ENCODE measurements at regions not wholly inside any gene's neighbourhood (a gene's known extent, or its start where the extent isn't known, plus 50 kb on each side); places are given as distances from the start of the nearest gene placed in this dataset.

DNA sequence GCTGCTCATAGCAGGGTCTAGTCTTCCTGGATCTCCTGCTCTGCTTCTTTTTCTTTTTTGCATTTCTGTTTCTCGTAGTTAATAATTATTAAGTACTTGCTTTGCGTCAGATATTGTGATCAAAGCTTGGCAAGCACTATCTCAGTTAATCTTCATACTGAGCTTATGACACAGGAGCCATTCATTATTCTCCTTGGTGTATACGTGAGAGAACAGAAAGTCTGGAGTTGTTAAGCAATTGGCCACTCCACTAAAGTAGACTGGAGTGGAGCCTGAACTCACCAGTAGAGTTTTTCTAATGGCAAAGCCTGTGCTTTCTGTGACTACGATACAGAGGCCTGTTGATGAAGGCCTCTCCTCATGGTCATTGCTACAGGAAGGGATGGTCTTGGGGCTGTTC is 285.9 kb downstream of the RFC3 start:
- DNase-seq (ENCODE audit: low read depth in 2 of 3, low spot score in 1 of 3): no peak

DNA sequence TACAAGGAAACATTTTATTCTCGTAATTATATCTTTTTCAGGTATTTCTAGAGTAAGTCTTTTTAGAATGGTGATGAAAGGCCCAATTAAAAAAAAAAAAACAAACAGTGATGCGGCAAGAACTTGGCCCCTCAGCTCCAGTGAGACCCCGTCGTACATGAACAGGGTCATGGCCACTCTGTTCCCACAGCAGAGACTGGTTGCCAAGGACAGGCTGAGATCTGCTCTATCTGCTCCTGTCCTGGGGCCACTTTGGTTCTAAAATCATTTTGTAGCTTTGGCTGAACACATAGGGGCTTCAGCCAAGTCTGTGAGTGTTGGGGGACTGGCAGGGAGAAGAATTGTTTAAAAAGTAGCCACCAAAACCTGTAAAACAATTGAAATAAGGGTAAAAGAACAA is 286.9 kb downstream of the RFC3 start:
- DNase-seq (ENCODE audit: low read depth in 2 of 3, low spot score in 1 of 3): no peak

- no peak for DNase-seq (ENCODE audit: low read depth in 2 of 3, low spot score in 1 of 3)
Observed at GRCh38 chr13:34107806-34108205, 289.9 kb downstream of the RFC3 start.

- no peak for DNase-seq (ENCODE audit: low read depth in 2 of 3, low spot score in 1 of 3)
Observed at GRCh38 chr13:34108410-34108809, 290.5 kb downstream of the RFC3 start.

GRCh38 chr13:34114581-34114980 is 296.6 kb downstream of the RFC3 start:
- no peak for DNase-seq (ENCODE audit: low read depth in 2 of 3, low spot score in 1 of 3)

DNA sequence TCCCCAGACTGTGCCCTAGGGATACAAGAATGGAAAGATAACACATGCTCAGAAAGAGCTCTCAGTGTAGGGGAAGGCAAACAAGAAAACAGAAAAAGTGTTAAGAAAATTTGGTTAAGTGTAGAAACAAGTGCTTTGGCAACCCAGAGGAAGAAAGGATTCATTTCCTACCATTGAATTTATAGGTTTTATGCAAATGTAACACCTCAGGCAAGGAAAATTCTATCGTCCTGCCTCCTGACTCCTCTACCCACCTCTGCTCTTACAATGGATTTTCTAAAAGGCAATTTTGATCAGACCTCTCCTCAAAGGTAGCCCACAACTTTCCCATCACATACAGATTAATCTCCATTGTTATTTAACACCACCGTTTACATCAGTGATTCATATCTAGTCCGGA is 298.7 kb downstream of the RFC3 start:
- no peak for DNase-seq (ENCODE audit: low read depth in 2 of 3, low spot score in 1 of 3)

DNA sequence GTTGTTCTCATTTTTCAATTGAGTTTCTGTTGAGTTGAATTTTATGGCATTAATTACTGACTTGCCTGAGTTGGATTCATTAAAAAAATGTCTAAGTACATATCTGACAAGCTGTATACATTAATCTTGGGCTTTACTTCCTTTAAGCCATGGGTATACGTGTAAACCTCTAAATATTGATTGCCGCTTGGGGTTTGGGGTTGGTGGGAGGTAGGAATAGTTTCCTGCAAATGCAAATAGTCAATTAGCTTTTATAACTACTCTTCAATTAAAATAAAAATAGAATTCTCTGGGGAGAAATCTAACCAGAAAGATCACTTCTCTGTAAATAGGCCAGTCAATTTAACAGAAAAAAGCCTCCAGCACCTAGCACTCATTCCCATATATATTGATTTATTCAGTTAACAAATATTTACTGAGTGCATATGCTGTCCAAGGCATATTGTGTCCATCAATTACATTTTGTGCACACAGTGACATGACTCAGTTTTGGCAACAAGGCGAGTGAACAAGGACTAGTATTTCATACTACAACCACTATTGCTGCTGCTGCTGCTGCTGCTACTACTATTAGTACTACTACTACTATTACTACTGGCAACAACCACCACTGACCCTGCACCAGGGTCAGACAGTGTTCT is 306.8 kb downstream of the RFC3 start:
- no peak for DNase-seq (ENCODE audit: low read depth in 2 of 3, low spot score in 1 of 3)

- no peak for DNase-seq (ENCODE audit: low read depth in 2 of 3, low spot score in 1 of 3)
Observed at GRCh38 chr13:34127523-34127922, 309.6 kb downstream of the RFC3 start.

GRCh38 chr13:34128661-34129060 is 310.7 kb downstream of the RFC3 start:
- no peak for DNase-seq (ENCODE audit: low read depth in 2 of 3, low spot score in 1 of 3)

GRCh38 chr13:34129436-34129835 is 311.5 kb downstream of the RFC3 start:
- DNase-seq (ENCODE audit: low read depth in 2 of 3, low spot score in 1 of 3): no peak

- no peak for DNase-seq (ENCODE audit: low read depth in 2 of 3, low spot score in 1 of 3)
Observed at GRCh38 chr13:34137200-34137599, 319.3 kb downstream of the RFC3 start.

- DNase-seq (ENCODE audit: low read depth in 2 of 3, low spot score in 1 of 3): no peak
Observed at GRCh38 chr13:34139660-34140227, 321.8 kb downstream of the RFC3 start.

DNA sequence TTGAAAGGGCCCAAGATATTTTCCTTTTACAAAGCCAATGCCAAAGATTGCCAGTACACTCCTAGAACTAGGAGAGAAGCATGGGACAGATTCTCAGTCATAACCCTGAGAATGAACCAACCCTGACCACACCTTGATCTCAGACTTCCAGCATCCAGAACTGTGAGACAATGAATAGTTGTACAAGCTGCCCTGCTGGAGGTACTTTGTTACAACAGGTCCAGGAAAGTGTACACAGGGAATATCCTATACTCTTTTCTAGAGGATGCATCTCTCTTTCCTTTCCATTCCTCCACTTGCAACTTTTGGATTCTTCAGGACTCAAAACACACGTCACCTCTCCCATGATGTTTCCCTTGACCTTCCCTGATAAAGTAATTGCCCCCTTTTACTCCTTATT is 325.7 kb downstream of the RFC3 start:
- DNase-seq (ENCODE audit: low read depth in 2 of 3, low spot score in 1 of 3): no peak

DNA sequence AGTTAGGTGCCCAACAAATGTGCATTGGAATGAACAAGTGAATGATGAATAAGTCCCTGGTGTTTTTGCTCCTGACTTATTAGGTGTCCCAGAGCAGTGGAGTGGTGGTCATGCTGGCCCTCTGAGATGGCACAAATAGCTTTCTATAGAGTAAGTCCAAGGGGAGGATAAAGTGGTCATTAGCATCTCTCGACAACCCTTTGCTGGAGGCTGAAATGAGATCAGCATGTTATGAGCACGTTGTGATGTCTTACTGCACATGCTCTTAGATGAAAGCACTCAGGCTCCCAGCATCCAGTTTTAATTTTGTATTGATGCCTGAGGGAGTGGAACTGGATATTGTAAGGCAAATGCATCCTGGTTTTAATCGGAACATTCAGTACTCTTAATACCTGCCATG is 326.2 kb downstream of the RFC3 start:
- no peak for DNase-seq (ENCODE audit: low read depth in 2 of 3, low spot score in 1 of 3)

DNA sequence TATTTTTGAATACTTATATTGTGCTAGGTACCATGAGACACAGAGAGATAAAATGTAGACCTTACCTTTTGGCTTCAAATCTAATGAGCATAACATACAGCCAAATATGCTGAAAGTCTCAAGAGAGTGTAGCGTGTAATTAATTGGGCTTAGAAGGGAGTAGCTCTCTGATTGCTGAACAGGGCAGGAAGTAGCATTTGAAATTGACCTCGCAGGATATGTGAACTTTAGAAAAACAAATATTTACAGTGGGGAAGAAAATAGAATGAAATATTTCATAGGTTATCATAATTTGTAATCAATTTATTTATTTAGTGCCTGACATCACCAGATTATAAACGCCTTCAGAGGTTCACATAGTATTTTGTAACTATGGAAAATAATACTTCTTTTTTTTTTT is 327.1 kb downstream of the RFC3 start:
- no peak for DNase-seq (ENCODE audit: low read depth in 2 of 3, low spot score in 1 of 3)

DNA sequence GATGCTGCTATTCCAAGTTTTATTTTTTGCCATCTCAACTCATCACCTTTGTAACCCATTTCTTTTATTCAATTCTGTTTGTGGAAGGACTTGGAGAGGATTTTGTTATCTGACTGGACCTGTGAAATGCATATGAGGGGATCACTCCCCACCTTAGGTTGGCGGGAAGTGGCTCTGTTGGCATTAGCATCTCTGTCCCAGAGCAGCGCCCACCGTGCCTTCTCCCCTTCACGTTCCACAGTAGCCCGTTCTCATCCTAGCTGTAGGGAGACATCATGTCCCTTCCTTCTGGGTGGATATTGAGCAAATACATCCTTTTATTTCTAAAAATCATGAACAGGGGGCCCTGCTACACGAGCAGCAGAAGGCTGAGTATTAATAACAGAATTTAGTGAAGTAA is 330.4 kb downstream of the RFC3 start:
- DNase-seq (ENCODE audit: low read depth in 2 of 3, low spot score in 1 of 3): no peak

DNA sequence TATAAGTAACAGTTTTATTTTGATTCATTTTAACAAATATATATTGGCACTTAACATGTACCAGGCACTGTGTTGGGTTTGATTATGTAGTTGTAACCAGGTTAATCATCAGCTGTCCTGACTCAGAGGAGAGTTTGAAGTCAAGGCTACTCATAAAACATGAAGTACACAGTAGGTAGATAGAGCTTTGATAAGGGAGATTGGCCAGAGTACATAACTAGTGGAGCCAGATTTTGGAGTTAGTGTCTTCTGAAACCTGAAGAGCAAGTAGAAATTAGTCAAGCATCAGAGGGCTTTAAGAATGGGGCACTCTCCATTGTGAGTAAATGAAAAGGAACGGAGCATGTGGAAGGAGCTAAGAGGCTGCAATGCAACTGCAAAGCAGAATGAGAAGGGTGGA is 333.9 kb downstream of the RFC3 start:
- no peak for DNase-seq (ENCODE audit: low read depth in 2 of 3, low spot score in 1 of 3)

- DNase-seq (ENCODE audit: low read depth in 2 of 3, low spot score in 1 of 3): no peak
Observed at GRCh38 chr13:34152409-34152808, 334.5 kb downstream of the RFC3 start.

DNA sequence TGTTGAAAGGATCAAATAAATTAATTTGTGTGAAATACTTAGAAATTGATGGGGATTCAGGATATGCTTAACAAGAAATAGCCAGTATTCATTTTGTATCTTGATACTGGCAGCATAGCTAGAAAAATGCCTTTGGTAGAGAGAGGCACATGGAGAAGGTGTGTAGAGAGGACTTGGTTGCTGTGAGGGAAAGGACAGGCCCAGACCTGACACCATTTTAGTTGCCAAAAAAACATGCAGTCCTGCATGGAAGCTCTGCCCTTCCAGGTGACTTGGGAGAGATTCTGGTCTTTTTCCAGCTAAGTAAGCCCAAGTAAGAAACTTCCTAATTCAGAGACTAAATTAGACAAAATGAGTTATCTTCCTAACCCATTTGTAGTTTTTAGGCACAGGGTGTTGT is 335.0 kb downstream of the RFC3 start:
- DNase-seq (ENCODE audit: low read depth in 2 of 3, low spot score in 1 of 3): no peak

- no peak for DNase-seq (ENCODE audit: low read depth in 2 of 3, low spot score in 1 of 3)
Observed at GRCh38 chr13:34153428-34154180, 335.7 kb downstream of the RFC3 start.

DNA sequence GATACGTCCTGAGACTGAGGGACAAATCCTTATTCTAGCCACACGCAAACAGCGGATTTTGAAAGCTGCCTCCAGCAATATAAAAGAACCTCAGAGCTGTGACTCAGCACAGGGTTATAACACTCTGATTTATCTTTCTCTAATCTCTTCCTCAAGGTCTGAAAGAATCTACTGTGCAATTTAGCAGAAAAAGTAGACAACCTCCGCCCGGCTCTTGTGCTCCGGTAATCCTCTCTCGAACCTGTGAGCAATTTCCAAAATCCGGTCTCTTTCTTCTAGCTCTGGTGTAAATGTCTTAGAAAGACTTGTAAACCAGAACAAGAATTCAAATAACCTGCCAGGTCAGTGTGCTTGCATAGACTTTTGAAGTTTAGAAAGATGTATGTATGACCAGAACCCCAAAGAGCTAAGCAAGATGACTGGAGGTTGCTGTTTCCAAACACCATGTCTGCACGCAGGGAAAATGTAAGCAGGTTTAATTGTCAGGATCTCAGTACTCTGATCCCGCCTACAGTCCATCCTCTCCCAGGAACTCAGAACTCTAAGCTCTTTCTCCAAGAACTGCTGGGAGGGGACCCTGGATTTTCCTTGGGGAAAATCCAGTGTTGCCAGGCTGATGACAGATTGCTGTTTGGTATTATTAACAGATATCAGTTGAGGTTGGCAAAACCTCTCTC is 338.1 kb downstream of the RFC3 start:
- DNase-seq (ENCODE audit: low read depth in 2 of 3, low spot score in 1 of 3): no peak

GRCh38 chr13:34156841-34157365 is 339.0 kb downstream of the RFC3 start:
- peak in 2 of 3 donors; percentile 8 to 37 for DNase-seq (ENCODE audit: low read depth in 2 of 3, low spot score in 1 of 3)

Measured in stimulated activated CD4-positive, alpha-beta T cell treated with anti-CD3 and anti-CD28 coated beads, Interleukin-12 subunit alpha, Interleukin-12 subunit beta, amount 100 ng/mL, for 48 hours (primary cell).